C4-2B (cell line): ENCODE measurements at regions not wholly inside any gene's neighbourhood (a gene's known extent, or its start where the extent isn't known, plus 50 kb on each side); places are given as distances from the start of the nearest gene placed in this dataset.

Experiments used
- H3K27ac ChIP-seq: fragments of 450-650 bp; 2 replicates; pipeline ENCODE4 v1.5.1; 2017
- CTCF ChIP-seq: fragments of 450-650 bp; conservative IDR thresholded peaks from 2 replicates; pipeline ENCODE4 v1.5.1; 2017; ENCODE audit warnings: mild to moderate bottlenecking
- ZFX ChIP-seq: fragments of 450-650 bp; IDR thresholded peaks from 2 replicates; pipeline ENCODE4 v1.6.1; 2017

GRCh38 chr4:154039435-154040343, 250.8 kb upstream of the SFRP2 start:
- H3K27ac ChIP-seq, result no peak overlapping the region
- TF ChIP-seq CTCF, result no peak
- TF ChIP-seq ZFX, result no peak

GRCh38 chr4:154036856-154037255, 248.0 kb upstream of the SFRP2 start:
- no peak for TF ChIP-seq ZFX
- TF ChIP-seq CTCF, result no peak
- H3K27ac ChIP-seq, result no peak overlapping the region

GRCh38 chr4:154035341-154035740, 246.5 kb upstream of the SFRP2 start:
- TF ChIP-seq ZFX (no peak), CTCF (no peak)
- no peak overlapping the region for H3K27ac ChIP-seq

GRCh38 chr4:154033921-154034320, 245.0 kb upstream of the SFRP2 start:
- TF ChIP-seq ZFX (no peak), CTCF (no peak)
- H3K27ac ChIP-seq, result no peak overlapping the region

GRCh38 chr4:154032914-154033313, 244.0 kb upstream of the SFRP2 start:
- H3K27ac ChIP-seq, result no peak overlapping the region
- TF ChIP-seq ZFX (no peak), CTCF (no peak)

GRCh38 chr4:154030746-154031145, 241.9 kb upstream of the SFRP2 start:
- no peak overlapping the region for H3K27ac ChIP-seq
- TF ChIP-seq ZFX (no peak), CTCF (no peak)

GRCh38 chr4:154030152-154030551, 241.3 kb upstream of the SFRP2 start:
- H3K27ac ChIP-seq, result no peak overlapping the region
- TF ChIP-seq ZFX, result no peak
- TF ChIP-seq CTCF, result no peak
